HG02588 (cell line): ENCODE measurements at regions not wholly inside any gene's neighbourhood (a gene's known extent, or its start where the extent isn't known, plus 50 kb on each side); places are given as distances from the start of the nearest gene placed in this dataset.
"Not testable (repeated sequence)": the region's sequence is repeated elsewhere in the genome, so short reads cannot be mapped to it uniquely, and the experiment has no call there.

Experiments
- ATAC-seq: cut with Tn5 transposase; IDR thresholded peaks from one replicate; pipeline ENCODE4 v1.9.1; 2021; ENCODE audit warnings: mild to moderate bottlenecking, moderate library complexity; ENCODE audit not compliant: unreplicated experiment

DNA sequence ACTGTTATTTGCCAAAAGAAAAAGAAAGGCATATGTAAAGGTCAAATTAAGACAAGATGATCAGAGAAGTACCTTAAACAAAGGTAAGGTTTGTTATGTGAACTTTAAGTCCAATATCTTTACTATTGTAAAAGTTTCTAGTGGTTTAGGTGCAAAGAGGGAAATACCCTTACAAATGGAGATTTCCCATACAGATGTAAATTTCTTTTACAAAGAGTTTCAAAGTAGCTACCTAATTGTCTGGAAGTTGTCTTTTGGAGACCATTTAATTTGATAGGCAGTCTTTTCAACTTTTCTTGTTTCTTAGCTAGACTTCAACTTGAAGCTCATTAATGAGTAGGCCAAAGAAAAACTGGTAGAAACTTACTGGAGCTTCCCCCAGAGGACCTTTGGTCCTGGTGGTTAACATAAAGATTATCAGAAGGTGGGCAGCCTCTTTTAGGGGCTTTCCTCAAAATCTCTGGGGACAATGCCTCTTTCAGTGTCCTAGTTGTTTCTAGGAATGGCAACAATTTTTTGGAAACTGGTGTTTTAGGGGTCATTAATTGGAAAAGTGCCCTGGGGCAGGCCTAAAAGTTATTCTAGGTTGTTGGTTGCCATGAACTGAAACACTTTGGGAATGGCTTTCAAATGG lies 297.3 kb downstream of the GUCY2F start:
- peak; percentile 36 for ATAC-seq

DNA sequence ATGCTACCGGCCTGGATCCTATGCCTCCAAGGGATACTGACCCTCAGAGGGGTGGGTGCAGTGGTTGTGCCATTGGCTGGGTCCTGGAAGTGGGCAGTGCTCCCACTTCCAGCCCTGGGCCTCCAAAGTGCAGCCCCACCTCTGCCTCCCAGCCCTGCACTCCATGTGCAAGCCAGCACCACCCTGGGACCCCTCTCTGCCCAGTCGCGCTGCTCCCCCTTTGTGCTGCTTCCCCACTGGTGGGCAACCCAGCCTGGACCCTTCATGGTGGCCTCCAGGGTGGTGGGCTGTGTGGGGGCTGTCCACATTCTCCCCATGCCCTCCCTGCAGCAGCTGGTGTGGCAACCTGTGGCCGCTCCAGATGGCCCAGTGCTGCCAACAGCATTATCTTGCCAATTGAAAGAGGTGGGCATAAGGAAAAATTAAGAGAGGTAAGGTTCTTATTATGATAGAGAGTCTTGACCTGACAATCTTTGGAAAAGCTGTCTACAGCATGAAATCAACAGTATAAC lies 309.7 kb downstream of the GUCY2F start:
- ATAC-seq, result no peak

GRCh38 chrX:109155161-109155560 lies 326.7 kb downstream of the GUCY2F start:
- no peak for ATAC-seq

GRCh38 chrX:109144173-109144572 lies 337.7 kb downstream of the GUCY2F start:
- ATAC-seq, result not testable (repeated sequence)

DNA sequence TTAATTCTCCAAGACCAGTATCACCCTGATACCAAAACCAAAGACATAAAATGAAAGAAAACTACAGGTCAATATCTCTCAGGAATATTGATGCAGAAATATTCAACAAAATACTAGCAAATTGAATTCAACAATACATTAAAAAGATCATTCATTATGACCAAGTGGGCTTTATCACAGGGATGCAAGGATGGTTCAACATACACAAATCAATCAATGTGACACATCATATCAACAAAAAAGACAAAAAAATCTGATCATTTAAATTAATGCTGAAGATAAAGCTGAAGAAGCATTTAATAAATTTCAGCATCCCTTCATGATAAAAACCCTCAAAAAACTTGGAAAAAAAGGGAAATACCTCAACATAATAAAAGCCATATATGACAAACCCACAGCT lies 341.4 kb downstream of the GUCY2F start:
- ATAC-seq, result no peak

GRCh38 chrX:109134777-109135176 lies 347.1 kb downstream of the GUCY2F start:
- ATAC-seq, result no peak

GRCh38 chrX:109125304-109125703 lies 356.6 kb downstream of the GUCY2F start:
- no peak for ATAC-seq

- ATAC-seq, result no peak
Measured at GRCh38 chrX:109089359-109089758, 353.0 kb upstream of the IRS4 start.

GRCh38 chrX:109077788-109078187 lies 341.4 kb upstream of the IRS4 start:
- ATAC-seq, result no peak

- not testable (repeated sequence) for ATAC-seq
Measured at GRCh38 chrX:109054181-109054581, 317.8 kb upstream of the IRS4 start.

DNA sequence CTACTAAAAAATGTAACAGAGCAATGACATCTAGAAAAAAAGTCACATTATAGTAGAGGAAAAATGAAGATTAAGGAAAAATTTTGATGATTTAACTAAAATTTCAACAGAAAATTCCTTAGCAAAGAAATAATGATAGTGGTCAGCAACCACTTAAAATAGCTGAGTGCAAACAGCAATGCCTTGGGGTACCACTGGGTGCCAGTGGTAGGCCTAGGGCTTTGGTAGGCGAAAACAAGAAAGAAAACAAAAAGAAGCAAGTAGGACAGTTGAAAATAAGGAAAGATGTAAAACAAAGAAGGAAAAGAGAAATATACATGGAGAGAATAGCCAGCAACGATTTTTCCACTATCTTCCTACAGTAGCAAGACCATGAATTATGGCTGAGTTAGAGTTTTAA lies 313.5 kb upstream of the IRS4 start:
- no peak for ATAC-seq

GRCh38 chrX:109049416-109049815 lies 313.1 kb upstream of the IRS4 start:
- no peak for ATAC-seq

DNA sequence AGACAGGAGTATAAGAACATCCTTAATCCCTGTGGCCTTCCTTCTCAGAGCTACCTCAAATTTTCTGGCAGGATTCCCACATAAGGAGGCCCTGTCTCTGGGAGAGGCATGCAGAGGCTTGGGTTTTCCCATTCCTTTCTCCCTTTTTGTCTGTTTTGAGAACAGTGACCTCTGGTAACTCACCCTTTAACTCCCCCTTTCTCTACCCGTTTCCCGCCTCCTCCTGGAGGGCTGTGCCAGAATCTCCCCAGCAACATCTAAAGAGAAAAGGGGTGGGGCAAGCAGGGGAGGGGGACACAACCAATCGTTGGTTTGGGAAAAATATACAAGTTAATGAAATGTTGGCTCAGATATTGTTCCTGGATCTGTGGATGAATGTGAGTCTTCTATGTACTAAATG lies 303.7 kb upstream of the IRS4 start:
- ATAC-seq, result no peak

GRCh38 chrX:109036624-109037023 lies 300.3 kb upstream of the IRS4 start:
- no peak for ATAC-seq

GRCh38 chrX:108993909-108994308 lies 257.5 kb upstream of the IRS4 start:
- ATAC-seq, result no peak

DNA sequence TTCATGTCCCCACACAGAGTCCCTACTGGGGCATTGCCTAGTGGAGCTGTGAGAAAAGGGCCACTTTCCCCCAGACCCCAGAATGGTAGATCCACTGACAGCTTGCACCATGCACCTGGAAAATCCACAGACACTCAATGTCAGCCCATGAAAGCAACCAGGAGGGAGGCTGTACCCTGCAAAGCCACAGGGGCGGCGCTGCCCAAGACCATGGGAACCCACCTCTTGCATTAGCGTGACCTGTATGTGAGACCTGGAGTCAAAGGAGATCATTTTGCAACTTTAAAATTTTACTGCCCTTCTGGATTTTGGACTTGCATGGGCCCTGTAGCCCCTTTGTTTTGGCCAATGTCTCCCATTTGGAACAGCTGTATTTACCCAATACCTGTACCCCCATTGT lies 236.5 kb upstream of the IRS4 start:
- ATAC-seq, result not testable (repeated sequence)

GRCh38 chrX:108947205-108947604 lies 210.8 kb upstream of the IRS4 start:
- no peak for ATAC-seq

DNA sequence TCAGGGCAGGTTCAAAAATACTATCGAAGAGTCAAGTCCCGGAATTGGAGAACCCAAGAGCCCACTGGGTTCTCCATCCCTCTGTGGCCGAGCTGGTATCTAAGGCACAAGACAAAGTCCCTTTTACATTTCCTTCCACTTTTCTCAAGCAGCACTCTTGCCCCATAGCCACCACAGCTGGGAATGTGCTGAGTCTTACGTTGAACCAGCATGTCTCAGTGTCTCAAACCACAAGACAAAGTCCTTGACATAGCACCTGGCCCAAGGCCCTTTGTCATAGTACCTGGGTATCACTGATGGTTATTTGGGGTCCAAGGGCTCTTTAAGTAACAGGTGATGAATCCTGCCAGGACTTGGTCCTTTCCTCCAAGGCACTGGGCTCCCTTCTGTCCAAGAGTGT lies 210.2 kb upstream of the IRS4 start:
- no peak for ATAC-seq

DNA sequence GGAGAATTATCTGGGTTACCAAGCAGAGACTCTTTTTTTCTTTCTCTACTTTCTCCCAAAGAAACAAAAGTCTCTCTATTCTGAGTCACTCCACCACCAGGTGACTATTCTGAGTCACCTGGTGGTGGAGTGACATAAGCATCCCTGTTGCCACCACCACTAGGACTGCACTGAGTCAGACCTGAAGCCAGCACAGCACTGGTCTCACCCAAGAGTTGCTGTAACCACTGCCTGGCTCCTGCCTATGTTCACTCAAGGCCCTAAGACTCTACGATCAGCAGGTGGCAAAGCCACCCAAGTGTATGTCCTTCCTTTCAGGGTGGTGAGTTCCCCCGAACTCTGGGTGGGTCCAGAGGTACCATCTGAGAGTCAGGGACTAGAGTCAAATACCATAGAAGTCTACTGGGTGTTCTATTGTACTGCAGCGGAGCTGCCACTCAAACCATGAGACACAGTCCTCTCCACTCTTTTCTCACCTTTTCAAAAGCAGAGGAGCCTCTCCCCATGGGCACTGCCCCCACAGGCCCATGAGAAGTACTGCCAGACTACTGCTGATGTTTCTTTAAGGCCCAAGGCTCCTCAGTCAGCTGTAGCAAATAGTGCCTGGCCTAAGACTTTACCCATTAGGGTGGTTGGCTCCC lies 209.6 kb upstream of the IRS4 start:
- no peak for ATAC-seq

DNA sequence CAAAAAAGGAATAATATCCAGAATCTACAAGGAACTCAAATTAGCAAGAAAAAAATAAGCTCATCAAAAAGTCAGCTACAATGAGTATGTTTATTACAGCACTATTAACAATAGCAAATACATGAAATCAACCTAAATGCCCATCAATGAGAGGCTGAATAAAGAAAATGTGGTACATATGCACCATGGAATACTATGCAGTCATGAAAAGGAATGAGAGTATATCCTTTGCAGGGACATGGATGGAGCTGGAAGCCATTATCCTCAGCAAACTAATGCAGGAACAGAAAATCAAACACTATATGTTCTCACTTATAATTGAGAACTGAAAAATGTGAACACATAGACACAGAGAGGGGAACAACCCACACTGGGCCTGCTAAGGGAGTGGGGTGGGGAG lies 178.4 kb upstream of the IRS4 start:
- no peak for ATAC-seq

DNA sequence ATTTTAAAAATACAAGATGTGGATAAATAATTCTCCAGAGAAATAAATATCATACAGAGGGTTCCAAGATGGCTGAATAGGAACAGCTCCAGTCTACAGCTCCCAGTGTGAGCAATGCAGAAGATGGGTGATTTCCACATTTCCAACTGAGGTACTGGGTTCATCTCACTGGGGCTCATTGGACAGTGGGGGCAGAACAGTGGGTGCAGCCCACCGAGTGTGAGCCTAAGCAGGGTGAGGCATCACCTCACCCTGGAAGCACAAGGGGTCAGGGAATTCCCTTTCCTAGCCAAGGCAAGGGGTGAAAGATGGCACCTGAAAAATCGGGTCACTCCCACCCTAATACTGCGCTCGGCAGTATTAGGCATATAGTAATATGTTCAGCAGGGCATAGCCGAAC lies 167.5 kb upstream of the IRS4 start:
- ATAC-seq, result not testable (repeated sequence)

DNA sequence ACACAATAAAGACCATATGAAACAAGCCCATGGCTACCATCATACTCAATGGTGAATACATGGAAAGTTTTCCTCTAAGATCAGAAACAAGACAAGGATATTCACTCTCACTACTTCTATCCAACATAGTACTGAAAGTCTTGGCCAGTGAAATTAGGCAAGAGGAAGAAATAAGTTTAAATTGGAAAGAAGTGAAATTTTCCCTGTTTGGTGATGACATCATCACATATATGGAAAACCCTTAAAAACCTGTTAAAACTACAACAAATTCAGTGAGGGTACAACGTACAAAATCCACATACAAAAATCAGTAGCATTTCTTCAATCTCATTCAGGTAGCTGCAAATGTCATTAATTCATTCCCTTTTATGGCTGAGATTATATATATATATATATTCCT lies 164.0 kb upstream of the IRS4 start:
- ATAC-seq, result no peak

DNA sequence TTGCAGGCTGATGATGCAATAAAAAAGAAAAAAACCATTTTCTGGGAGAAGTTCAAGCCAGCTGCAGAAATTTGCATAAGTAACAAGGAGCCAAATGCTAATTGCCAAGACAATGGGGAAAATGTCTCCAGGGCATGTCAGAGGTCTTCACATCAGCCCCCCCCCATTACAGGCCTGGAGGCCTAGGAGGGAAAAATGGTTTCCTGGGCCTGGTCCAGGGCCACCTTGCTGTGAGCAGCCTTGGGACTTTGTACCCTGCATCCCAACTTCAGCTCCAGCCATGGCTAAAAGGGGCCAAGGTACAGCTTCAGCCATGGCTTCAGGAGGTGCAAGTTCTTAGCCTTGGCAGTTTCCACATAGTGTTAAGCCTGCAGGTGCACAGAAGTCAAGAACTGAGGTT lies 160.0 kb upstream of the IRS4 start:
- not testable (repeated sequence) for ATAC-seq
